Type B pancreatic cell (in vitro differentiated cells): ENCODE measurements at regions not wholly inside any gene's neighbourhood (a gene's known extent, or its start where the extent isn't known, plus 50 kb on each side); places are given as distances from the start of the nearest gene placed in this dataset.

ENCODE experiments used
- DNase-seq: peaks from one replicate; pipeline ENCODE4 v3.0.0; 2021; ENCODE audit warnings: mixed read lengths; ENCODE audit not compliant: unreplicated experiment; ENCODE audit errors: extremely low spot score
- H3K27ac Mint-ChIP-seq: 2 replicates; pipeline ENCODE4 v1.8.0; 2021; ENCODE audit warnings: mild to moderate bottlenecking, mixed read lengths
- H3K27me3 Mint-ChIP-seq: 2 replicates; pipeline ENCODE4 v1.8.0; 2021; ENCODE audit warnings: mixed read lengths
- H3K36me3 Mint-ChIP-seq: 2 replicates; pipeline ENCODE4 v1.8.0; 2021; ENCODE audit warnings: mixed read lengths
- H3K4me1 Mint-ChIP-seq: one replicate; pipeline ENCODE4 v1.8.0; 2021; ENCODE audit warnings: mixed read lengths; ENCODE audit not compliant: unreplicated experiment
- H3K4me3 Mint-ChIP-seq: 2 replicates; pipeline ENCODE4 v1.8.0; 2021; ENCODE audit warnings: mild to moderate bottlenecking, mixed read lengths
- H3K9me3 Mint-ChIP-seq: 2 replicates; pipeline ENCODE4 v1.8.0; 2021; ENCODE audit warnings: mixed read lengths
- TF ChIP-seq, protein P1 (sequence below): fragments of 200-600 bp; sonication (generic); conservative IDR thresholded peaks from 2 replicates; pipeline ENCODE4 v1.5.0; 2021; ENCODE audit warnings: antibody characterized with exemption, mild to moderate bottlenecking

DNA sequence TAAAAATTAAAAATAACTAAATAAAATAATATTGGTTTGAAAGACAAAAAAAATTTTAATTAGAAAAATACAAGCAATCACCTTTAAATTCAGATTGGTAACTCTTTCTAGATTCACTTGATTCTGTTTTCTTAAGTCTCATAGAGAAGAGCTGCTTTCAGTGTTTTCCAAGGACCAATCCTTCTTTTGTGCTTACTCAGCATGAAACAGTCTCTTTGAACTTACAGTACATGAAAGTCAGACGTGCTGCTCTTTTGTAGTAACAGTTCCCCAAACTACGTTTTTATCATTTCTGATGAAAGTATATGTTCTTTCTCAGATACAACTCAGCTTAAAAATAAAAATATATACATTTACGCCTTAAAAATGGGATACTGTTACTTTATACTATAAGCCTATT is 171.9 kb upstream of the CCDC54 start:
- H3K36me3 Mint-ChIP-seq, result no peaks in the 10 kb centered on the region
- peaks cover 16% of the 10 kb centered on the region for H3K4me1 Mint-ChIP-seq
- no peak overlapping the region for H3K27ac Mint-ChIP-seq
- H3K9me3 Mint-ChIP-seq, result no peaks in the 10 kb centered on the region
- no peak overlapping the region for H3K4me3 Mint-ChIP-seq
- TF ChIP-seq, protein P1, sequence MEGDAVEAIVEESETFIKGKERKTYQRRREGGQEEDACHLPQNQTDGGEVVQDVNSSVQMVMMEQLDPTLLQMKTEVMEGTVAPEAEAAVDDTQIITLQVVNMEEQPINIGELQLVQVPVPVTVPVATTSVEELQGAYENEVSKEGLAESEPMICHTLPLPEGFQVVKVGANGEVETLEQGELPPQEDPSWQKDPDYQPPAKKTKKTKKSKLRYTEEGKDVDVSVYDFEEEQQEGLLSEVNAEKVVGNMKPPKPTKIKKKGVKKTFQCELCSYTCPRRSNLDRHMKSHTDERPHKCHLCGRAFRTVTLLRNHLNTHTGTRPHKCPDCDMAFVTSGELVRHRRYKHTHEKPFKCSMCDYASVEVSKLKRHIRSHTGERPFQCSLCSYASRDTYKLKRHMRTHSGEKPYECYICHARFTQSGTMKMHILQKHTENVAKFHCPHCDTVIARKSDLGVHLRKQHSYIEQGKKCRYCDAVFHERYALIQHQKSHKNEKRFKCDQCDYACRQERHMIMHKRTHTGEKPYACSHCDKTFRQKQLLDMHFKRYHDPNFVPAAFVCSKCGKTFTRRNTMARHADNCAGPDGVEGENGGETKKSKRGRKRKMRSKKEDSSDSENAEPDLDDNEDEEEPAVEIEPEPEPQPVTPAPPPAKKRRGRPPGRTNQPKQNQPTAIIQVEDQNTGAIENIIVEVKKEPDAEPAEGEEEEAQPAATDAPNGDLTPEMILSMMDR, result no peak
- H3K27me3 Mint-ChIP-seq, result no peaks in the 10 kb centered on the region
- no peak for DNase-seq

DNA sequence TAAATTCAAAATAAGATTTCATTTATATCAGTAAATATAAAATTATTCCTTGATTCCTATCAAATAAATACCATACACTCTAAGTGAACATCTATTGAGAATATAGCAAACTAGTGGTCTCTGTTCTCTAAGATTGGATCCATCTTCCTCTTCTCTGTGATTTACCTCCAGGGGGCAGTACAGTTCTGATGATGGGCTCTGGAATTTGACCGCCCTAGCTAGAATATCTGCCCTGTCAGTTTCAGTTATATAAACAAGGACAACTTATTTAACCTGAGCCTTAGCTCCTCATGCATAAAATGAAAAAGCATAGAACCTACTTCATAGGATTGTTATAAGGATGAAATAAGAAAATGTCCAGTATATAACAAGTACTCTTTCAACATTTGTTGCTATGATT is 171.1 kb upstream of the CCDC54 start:
- no peak for DNase-seq
- no peaks in the 10 kb centered on the region for H3K36me3 Mint-ChIP-seq
- no peak overlapping the region for H3K4me3 Mint-ChIP-seq
- H3K27ac Mint-ChIP-seq, result no peak overlapping the region
- no peaks in the 10 kb centered on the region for H3K27me3 Mint-ChIP-seq
- H3K9me3 Mint-ChIP-seq, result no peaks in the 10 kb centered on the region
- peaks cover 16% of the 10 kb centered on the region for H3K4me1 Mint-ChIP-seq
- TF ChIP-seq, protein P1, result peak; percentile 78

DNA sequence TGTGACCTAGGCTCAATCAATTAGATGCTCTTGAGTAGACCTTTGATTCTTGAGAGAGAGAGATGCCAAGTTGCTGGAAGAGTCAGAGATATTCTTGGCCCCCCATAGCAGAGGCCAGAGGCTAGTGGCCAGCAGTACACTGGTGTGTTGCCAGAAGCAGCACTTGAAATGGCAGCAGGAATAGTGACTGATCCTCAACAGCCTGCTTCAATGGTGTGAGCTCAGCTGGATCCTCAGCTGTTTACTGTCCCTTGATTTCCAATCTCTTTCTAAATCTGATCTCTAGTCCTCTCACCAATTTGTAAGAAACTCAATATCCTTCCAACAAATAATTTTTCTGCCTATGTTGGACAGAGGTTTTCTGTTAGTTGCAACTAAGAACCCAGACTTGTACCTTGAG is 170.3 kb upstream of the CCDC54 start:
- H3K36me3 Mint-ChIP-seq, result no peaks in the 10 kb centered on the region
- no peak overlapping the region for H3K27ac Mint-ChIP-seq
- no peak overlapping the region for H3K4me3 Mint-ChIP-seq
- DNase-seq, result no peak
- peaks cover 16% of the 10 kb centered on the region for H3K4me1 Mint-ChIP-seq
- H3K9me3 Mint-ChIP-seq, result no peaks in the 10 kb centered on the region
- TF ChIP-seq, protein P1, result no peak
- H3K27me3 Mint-ChIP-seq, result no peaks in the 10 kb centered on the region

DNA sequence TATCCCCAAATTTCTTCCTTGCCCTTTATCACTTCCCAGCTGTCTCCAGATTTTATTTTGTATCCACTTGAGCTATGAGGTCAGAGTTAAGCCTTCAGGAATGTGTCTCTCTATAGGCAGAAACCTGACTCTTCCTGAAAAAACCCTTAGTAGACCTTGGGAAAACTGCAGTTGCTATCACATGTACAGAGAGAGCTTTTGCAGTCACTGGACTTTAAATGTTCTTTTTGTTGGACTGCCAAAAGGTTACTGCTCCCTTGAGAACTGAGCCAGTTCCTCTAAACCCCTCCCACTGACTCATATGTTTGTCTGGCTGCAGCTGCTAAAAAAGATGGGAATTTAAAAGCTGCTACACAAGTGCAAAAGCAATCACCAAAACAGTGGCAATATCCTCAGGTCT is 169.1 kb upstream of the CCDC54 start:
- no peak for DNase-seq
- no peaks in the 10 kb centered on the region for H3K36me3 Mint-ChIP-seq
- no peaks in the 10 kb centered on the region for H3K27me3 Mint-ChIP-seq
- H3K4me3 Mint-ChIP-seq, result peak overlapping the region; percentile 23
- peak overlapping the region; percentile 13 for H3K27ac Mint-ChIP-seq
- H3K9me3 Mint-ChIP-seq, result no peaks in the 10 kb centered on the region
- TF ChIP-seq, protein P1, result no peak
- peaks cover 21% of the 10 kb centered on the region for H3K4me1 Mint-ChIP-seq

DNA sequence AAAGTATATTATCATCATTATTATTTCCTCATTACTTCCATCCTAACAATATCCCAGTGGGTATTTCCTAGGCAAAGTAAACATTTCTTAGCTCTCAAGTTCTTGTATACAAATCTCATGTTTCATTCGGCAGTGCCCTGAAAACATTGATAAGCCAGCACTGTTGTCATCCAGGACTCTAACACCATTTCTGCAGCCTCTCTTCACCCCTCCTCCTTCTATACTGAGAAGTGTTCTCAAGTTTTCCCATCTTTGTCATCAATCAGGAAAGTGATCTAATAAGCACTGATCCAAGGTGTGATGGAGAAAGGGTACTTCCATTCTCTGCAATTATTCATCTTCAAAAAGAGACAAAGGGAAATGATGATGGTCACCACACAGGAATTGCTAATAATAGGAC is 168.4 kb upstream of the CCDC54 start:
- no peaks in the 10 kb centered on the region for H3K27me3 Mint-ChIP-seq
- no peaks in the 10 kb centered on the region for H3K36me3 Mint-ChIP-seq
- DNase-seq, result no peak
- H3K4me1 Mint-ChIP-seq, result peaks cover 22% of the 10 kb centered on the region
- TF ChIP-seq, protein P1, result no peak
- no peaks in the 10 kb centered on the region for H3K9me3 Mint-ChIP-seq
- H3K4me3 Mint-ChIP-seq, result peak overlapping the region; percentile 8
- H3K27ac Mint-ChIP-seq, result no peak overlapping the region
